SJSA1 (cell line): ENCODE measurements at regions not wholly inside any gene's neighbourhood (a gene's known extent, or its start where the extent isn't known, plus 50 kb on each side); places are given as distances from the start of the nearest gene placed in this dataset.
"Not testable (repeated sequence)": the region's sequence is repeated elsewhere in the genome, so short reads cannot be mapped to it uniquely, and the experiment has no call there.

Experiments
- DNase-seq, 2 experiments: peaks; one replicate each; pipeline ENCODE4 v3.0.0-alpha.2; 2015 to 2020; ENCODE audit warnings: low spot score in 2 of 2, low read depth in 1 of 2
- H3K27ac ChIP-seq: fragments of 250-450 bp; sonication (Bioruptor Pico); 2 replicates; pipeline ENCODE4 v1.5.1; 2020; ENCODE audit warnings: mild to moderate bottlenecking, moderate library complexity
- H3K27me3 ChIP-seq: fragments of 250-450 bp; sonication (Bioruptor Pico); replicated peaks from 2 replicates; pipeline ENCODE4 v1.5.1; 2020; ENCODE audit warnings: mild to moderate bottlenecking, moderate library complexity
- H3K36me3 ChIP-seq: fragments of 250-450 bp; sonication (Bioruptor Pico); 2 replicates; pipeline ENCODE4 v1.5.1; 2020; ENCODE audit warnings: mild to moderate bottlenecking
- H3K4me1 ChIP-seq: fragments of 250-450 bp; sonication (Bioruptor Pico); replicated peaks from 2 replicates; pipeline ENCODE4 v1.6.1; 2021; ENCODE audit warnings: mild to moderate bottlenecking
- H3K4me3 ChIP-seq: fragments of 250-450 bp; sonication (Bioruptor Pico); 2 replicates; pipeline ENCODE4 v1.5.1; 2020; ENCODE audit warnings: mild to moderate bottlenecking
- H3K9me3 ChIP-seq: fragments of 250-450 bp; sonication (Bioruptor Pico); replicated peaks from 2 replicates; pipeline ENCODE4 v1.5.1; 2020; ENCODE audit warnings: mild to moderate bottlenecking

- peak; percentile 39 to 44 for DNase-seq
- H3K9me3 ChIP-seq, H3K27ac ChIP-seq, H3K4me3 ChIP-seq, H3K4me1 ChIP-seq, H3K27me3 ChIP-seq, H3K36me3 ChIP-seq: not testable (repeated sequence)
Observed at GRCh38 chr15:32536507-32537172, 56.6 kb upstream of the GOLGA8N start.

DNA sequence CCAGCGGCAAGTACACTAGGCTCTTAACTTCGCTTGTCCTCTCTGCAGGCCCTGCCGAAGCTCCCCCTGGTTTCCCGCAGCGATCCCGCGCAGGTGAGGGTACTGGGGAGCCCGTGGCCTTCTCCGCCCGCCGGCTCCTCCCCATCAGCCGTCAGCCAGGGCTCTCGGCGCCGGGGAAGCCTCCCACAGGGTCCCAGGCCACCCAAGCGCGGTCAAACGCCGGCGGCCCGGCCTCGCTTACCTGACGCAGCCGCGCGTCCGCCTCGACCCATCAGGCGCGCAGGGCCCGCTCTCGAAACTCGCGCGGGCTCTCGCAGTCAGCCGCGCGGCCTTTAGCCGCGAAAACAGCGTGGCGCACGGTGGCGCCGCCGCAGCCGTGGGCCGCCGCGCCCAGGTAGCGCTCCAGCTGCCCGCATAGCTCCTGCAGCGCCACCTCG is 57.2 kb upstream of the GOLGA8N start:
- not testable (repeated sequence) for H3K4me3 ChIP-seq, H3K27ac ChIP-seq, H3K9me3 ChIP-seq, DNase-seq, H3K27me3 ChIP-seq, H3K4me1 ChIP-seq, H3K36me3 ChIP-seq

DNA sequence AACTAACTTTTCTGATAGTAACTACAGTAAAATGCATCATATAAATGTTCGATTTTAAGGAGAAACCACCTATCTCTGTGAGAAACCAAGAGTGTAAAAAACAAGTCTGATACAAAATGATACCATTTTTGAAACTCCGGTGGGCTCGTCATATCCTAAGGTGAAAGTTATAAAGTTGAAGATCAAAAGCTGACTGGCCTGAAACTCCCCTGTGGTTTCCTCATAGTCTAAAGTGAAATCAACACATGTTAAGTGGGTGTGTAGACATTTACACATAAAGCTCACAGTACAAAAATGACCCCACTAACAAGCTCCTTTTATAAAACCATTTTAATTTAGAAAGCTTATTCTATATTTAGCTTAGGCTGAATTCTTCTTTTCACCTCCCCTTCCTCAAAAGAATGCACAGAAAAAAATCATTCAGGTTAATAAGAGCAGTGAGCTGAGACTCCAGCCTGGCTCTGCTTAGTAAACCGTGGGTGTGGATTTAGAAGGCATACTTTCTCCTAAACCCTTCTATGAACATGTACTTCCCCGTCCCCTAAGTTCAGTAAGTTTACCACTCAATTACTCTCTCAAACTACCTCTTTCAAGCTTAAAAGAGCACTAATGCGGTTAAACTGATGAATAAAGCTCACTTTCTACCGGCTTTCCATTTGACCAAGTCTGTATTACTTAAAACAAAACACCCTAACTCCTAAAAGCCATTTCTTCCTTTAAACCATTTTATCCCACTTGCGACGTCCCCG is 57.9 kb upstream of the GOLGA8N start:
- not testable (repeated sequence) for H3K4me1 ChIP-seq, H3K27me3 ChIP-seq, H3K4me3 ChIP-seq, H3K27ac ChIP-seq, H3K9me3 ChIP-seq, DNase-seq, H3K36me3 ChIP-seq

GRCh38 chr15:32522900-32523299 is 67.5 kb upstream of the GOLGA8O start:
- not testable (repeated sequence) for H3K4me1 ChIP-seq, H3K27me3 ChIP-seq, H3K4me3 ChIP-seq, H3K36me3 ChIP-seq, H3K27ac ChIP-seq, H3K9me3 ChIP-seq
- peak in 1 of 2 experiments; percentile 48 for DNase-seq

- H3K27ac ChIP-seq, H3K36me3 ChIP-seq, DNase-seq, H3K27me3 ChIP-seq, H3K9me3 ChIP-seq, H3K4me3 ChIP-seq, H3K4me1 ChIP-seq: not testable (repeated sequence)
Observed at GRCh38 chr15:32522421-32522820, 67.0 kb upstream of the GOLGA8O start.

GRCh38 chr15:32518976-32519375 is 63.5 kb upstream of the GOLGA8O start:
- not testable (repeated sequence) for H3K27me3 ChIP-seq, H3K4me3 ChIP-seq, DNase-seq, H3K27ac ChIP-seq, H3K9me3 ChIP-seq, H3K4me1 ChIP-seq, H3K36me3 ChIP-seq

DNA sequence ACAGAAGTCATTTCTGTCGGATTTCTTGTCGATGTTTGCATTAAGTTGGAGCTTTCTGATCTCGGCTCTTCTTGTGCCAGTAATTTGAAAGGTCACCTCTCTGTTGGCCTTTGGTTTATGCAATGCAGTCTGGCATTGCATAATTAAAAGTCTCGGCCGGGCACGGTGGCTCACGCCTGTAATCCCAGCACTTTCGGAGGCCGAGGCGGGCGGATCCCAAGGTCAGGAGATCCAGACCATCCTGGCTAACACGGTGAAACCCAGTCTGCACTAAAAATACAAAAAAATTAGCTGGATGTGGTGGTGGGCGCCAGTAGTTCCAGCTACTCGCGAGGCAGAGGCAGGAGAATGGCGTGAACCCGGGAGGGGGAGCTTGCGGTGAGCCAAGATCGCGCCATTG is 62.6 kb upstream of the GOLGA8O start:
- not testable (repeated sequence) for DNase-seq, H3K36me3 ChIP-seq, H3K27ac ChIP-seq, H3K4me3 ChIP-seq, H3K9me3 ChIP-seq, H3K27me3 ChIP-seq, H3K4me1 ChIP-seq

DNA sequence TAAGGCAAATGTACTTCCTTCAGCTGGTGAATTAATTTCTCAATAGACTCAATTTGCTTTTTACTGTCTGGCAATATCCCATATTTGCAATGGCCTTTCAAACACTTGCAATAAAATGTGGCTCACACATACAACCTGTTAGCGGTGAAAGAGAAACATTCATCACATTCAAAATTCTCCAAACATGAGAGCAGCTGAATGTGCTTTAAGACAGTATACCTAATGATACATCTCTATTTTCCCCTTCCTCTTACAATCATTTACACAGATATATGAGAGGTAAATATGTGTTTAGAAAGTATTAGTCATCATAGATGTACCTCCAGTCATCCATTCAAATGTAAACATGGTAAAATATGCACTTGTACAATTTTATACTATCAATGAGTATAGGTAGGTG is 61.5 kb upstream of the GOLGA8O start:
- not testable (repeated sequence) for H3K36me3 ChIP-seq, H3K4me1 ChIP-seq, H3K4me3 ChIP-seq, H3K27ac ChIP-seq, H3K9me3 ChIP-seq, DNase-seq, H3K27me3 ChIP-seq

- not testable (repeated sequence) for H3K27me3 ChIP-seq, H3K4me3 ChIP-seq, DNase-seq, H3K36me3 ChIP-seq, H3K27ac ChIP-seq, H3K4me1 ChIP-seq, H3K9me3 ChIP-seq
Observed at GRCh38 chr15:32513378-32513777, 57.9 kb upstream of the GOLGA8O start.

DNA sequence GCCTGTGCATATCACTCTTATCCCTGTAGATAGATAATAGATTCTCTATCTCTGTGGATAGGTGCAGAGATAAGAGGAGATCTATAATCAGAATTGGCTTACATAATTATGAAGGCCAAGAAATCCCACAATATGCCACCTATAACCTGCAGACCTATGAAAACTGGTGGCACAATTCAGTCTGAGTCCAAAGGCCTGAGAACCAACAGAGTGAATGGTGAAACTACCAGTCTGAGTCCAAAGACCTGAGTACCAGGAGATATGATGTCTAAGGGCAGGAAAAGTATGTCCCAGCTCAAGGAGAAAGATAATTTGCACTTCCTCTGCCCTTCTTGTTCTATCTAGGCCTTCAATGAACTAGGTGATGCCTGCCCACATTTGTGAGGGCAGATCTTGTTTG is 54.6 kb upstream of the GOLGA8O start:
- not testable (repeated sequence) for H3K4me3 ChIP-seq, H3K9me3 ChIP-seq, H3K27ac ChIP-seq, H3K27me3 ChIP-seq, DNase-seq, H3K36me3 ChIP-seq, H3K4me1 ChIP-seq

- H3K4me1 ChIP-seq, H3K9me3 ChIP-seq, DNase-seq, H3K36me3 ChIP-seq, H3K27ac ChIP-seq, H3K27me3 ChIP-seq, H3K4me3 ChIP-seq: not testable (repeated sequence)
Observed at GRCh38 chr15:32508081-32508480, 52.6 kb upstream of the GOLGA8O start.

DNA sequence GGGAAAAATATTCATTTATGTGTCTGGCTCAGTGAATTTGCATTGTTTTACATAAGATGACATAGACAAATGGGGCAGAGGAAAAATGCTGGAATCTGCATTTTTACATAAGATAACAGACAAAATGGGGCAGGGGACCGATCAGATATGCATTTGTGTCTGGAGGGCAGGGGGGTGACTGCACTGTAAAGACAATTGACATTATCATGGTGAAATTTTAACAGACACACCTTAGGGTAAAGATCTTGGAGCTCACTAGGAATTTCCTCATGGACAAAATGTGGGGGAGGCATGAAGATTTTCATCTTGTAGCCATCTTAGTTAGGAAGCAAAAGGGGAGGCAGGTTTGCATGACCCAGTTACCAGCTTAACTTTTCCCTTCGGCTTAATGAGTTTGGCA is 51.4 kb upstream of the GOLGA8O start:
- not testable (repeated sequence) for H3K9me3 ChIP-seq, H3K36me3 ChIP-seq, H3K4me1 ChIP-seq, H3K27me3 ChIP-seq, H3K4me3 ChIP-seq, DNase-seq, H3K27ac ChIP-seq

GRCh38 chr15:32505633-32506032 is 50.2 kb upstream of the GOLGA8O start:
- H3K4me1 ChIP-seq, H3K27me3 ChIP-seq, DNase-seq, H3K36me3 ChIP-seq, H3K4me3 ChIP-seq, H3K9me3 ChIP-seq, H3K27ac ChIP-seq: not testable (repeated sequence)
